ENCODE measurements at regions not wholly inside any gene's neighbourhood (a gene's known extent, or its start where the extent isn't known, plus 50 kb on each side); places are given as distances from the start of the nearest gene placed in this dataset.
"Not testable (repeated sequence)": the region's sequence is repeated elsewhere in the genome, so short reads cannot be mapped to it uniquely, and the experiment has no call there.

DNA sequence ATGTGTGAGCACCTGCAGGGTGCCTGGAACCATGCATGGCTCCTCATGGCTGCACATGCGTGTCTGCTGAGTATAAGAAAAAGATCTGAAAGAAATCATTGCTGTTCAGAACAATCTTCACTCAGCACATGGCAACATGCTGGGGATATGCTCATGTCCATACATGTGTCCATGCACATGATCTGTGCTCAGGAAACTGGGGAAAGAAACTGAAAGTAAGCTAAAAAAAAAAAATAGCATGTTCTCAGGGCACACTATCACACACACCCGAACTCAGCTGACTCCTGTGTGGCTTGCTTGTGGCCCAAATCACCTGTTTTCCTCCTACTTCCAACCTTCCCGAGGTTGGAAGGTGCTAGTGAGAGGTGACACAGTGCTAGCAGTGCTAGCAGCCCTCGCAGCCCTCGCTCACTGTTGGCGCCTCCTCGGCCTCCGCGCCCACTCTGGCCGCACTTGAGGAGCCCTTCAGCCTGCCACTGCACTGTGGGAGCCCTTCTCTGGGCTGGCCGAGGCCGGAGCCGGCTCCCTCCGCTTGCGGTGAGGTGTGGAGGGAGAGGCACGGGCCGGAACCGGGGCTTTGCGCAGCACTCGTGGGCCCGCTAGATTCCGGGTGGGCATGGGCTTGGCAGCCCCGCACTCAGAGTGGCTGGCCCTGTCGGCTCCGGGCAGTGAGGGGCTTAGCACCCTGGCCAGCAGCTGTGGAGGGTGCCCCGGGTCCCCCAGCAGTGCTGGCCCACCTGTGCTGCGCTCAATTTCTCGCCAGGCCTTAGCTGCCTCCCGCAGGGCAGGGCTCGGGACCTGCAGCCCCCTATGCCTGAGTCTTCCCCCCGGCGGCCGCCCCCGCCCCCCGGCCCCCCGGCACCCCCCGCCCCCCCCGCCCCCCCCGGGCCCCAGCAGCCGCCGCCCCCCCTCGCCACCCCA lies 76.0 kb downstream of the GADD45G start:
- Mint-ChIP-seq H3K27ac (no peak overlapping the region), H3K36me3 (ENCODE audit: low read depth) (no peaks in the 10 kb centered on the region), H3K4me3 (no peak overlapping the region), H3K9me3 (no peaks in the 10 kb centered on the region), H3K4me1 (ENCODE audit: low read depth) (no peaks in the 10 kb centered on the region), H3K27me3 (no peaks in the 10 kb centered on the region)
- no peak for DNase-seq

DNA sequence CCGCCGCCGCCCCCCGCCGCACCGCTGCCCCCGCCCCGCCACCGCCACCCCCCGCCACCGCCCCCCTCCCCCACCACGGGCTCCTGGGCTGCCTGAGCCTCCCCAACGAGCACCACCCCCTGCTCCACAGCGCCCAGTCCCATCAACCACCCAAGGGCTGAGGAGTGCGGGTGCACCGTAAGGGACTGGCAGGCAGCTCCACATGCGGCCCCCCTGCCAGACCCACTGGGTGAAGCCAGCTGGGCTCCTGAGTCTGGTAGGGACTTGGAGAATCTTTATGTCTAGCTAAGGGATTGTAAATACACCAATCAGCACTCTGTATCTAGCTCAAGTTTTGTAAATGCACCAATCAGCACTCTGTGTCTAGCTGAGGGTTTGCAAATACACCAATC lies 76.7 kb downstream of the GADD45G start:
- not testable (repeated sequence) for H3K4me1 Mint-ChIP-seq (ENCODE audit: low read depth); H3K36me3 Mint-ChIP-seq (ENCODE audit: low read depth)

DNA sequence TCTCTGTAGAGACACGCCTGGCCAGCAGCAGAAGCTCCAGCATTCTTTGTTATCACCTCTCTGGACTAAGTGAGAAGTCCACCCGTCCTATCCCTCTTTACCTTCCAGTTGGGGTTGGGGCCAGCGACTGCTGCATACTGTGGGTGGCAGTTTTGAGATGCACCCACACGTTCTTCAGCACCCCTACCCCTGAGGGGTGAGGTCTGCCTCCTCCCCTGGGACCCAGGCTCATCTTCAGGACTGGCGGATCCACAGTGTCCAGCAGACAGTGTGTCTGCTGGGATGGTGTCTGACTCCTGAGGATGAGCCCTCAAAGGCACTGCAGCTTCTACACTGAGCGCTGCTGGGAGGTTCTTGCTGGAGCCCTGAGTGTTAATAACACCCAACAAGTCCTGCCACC lies 78.8 kb downstream of the GADD45G start:
- no peak for DNase-seq
- Mint-ChIP-seq H3K9me3 (no peaks in the 10 kb centered on the region), H3K4me1 (ENCODE audit: low read depth) (no peaks in the 10 kb centered on the region), H3K27me3 (no peaks in the 10 kb centered on the region), H3K36me3 (ENCODE audit: low read depth) (no peaks in the 10 kb centered on the region), H3K4me3 (no peak overlapping the region), H3K27ac (no peak overlapping the region)

More for the DNA sequence above, 76.7 kb downstream of the GADD45G start:
- DNase-seq, H3K9me3 Mint-ChIP-seq, H3K27me3 Mint-ChIP-seq, H3K4me3 Mint-ChIP-seq, H3K27ac Mint-ChIP-seq: not testable (repeated sequence)

DNA sequence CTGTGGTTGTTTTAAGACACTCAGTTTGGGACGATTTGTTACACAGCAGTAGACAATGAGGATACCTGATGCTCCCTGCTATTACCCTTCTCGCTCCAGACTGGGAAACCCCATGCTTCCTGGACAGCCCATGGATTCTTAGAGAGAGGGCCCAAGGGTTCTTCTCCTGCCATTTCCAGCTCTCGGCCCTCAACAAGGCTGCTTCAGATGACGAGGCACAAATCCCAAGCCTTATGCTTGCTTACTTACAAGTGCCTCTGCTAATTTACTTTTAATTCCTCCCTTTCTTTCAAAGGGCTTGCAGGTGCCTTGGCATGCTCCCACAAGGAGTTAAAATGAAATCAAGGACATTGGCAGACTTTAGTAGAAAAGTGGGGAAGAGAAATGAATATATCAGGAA lies 79.4 kb downstream of the GADD45G start:
- H3K36me3 Mint-ChIP-seq (ENCODE audit: low read depth) = no peaks in the 10 kb centered on the region
- H3K4me3 Mint-ChIP-seq = no peak overlapping the region
- H3K27ac Mint-ChIP-seq = no peak overlapping the region
- H3K9me3 Mint-ChIP-seq = no peaks in the 10 kb centered on the region
- no peaks in the 10 kb centered on the region for H3K27me3 Mint-ChIP-seq
- no peaks in the 10 kb centered on the region for H3K4me1 Mint-ChIP-seq (ENCODE audit: low read depth)
- no peak for DNase-seq

DNA sequence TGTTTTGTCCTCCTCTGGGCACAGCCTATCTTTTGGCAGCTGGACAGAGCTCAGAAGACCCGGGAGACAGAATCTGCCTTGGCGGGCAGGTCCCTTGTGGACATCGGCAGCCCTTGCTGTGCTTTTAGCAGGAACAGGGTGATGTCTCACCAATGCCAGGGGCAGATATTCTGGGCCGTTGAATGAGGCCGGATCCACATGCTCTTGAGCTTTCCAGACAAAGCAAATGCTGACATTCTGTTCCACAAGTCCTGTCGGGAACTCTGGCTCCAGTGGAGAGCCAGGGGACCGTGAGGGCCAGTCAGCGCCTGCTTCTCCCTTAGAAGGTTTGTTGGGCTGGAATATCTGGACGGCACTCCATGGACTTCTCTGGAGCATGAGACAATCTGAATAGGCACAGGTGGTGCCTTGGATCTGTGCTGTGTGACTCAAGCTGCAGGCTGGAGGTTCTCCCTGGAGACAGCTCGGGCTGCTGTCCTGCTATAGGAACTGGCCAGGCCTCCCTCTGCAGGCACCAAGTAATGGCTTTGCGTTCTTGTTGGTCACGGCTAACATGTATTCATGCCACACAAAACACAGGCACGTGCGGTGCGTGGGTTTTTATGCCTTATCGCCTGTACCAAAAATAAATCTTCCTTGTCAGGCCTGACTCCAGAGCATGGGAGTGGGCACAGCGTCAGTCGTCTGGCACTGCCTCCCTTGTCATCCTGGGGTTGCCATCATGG lies 80.3 kb downstream of the GADD45G start:
- H3K36me3 Mint-ChIP-seq (ENCODE audit: low read depth) = no peaks in the 10 kb centered on the region
- no peaks in the 10 kb centered on the region for H3K4me1 Mint-ChIP-seq (ENCODE audit: low read depth)
- DNase-seq = no peak
- H3K27ac Mint-ChIP-seq = no peak overlapping the region
- no peak overlapping the region for H3K4me3 Mint-ChIP-seq
- no peaks in the 10 kb centered on the region for H3K27me3 Mint-ChIP-seq
- no peaks in the 10 kb centered on the region for H3K9me3 Mint-ChIP-seq

DNA sequence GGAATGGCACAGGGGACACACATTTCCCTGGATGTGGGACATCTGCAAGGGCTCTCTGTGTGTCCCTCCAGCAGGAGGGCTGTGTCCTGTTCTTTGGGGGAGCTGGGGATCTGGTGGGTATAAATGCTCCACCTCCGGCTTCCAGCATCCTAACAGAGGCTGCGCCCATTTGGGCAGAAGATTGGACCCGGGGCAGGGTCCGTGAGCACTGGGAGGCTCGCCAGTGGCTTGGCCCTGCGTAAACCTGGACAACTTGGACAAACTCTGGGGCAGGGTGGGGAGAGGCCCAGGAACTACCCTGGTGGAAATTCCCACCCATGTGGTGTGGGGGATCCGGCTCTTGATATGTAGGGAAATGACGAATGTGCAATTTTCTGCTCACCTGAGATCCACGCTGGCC lies 80.9 kb downstream of the GADD45G start:
- H3K27ac Mint-ChIP-seq = no peak overlapping the region
- no peaks in the 10 kb centered on the region for H3K9me3 Mint-ChIP-seq
- no peaks in the 10 kb centered on the region for H3K36me3 Mint-ChIP-seq (ENCODE audit: low read depth)
- H3K27me3 Mint-ChIP-seq = no peaks in the 10 kb centered on the region
- DNase-seq = no peak
- H3K4me3 Mint-ChIP-seq = no peak overlapping the region
- peaks cover 4% of the 10 kb centered on the region for H3K4me1 Mint-ChIP-seq (ENCODE audit: low read depth)

DNA sequence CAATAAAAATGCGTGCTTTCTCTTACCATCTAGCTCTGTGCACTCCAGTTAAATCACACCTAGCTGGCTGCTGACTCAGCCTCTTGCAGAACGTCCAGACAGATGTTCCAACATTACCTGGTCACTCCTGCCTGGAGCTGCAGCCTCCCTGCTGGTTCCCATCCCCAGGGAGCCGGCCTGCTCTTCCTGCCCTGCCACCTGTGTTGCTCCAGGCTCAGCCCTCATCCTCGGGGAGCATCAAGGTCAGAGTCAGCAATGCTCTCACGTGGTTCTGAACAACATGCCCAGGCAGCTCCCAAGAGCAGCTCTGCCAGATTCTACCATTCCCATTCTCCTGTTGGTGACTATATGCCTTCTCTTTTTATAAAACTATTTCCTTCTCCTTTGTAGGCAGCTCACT lies 81.3 kb downstream of the GADD45G start:
- peaks cover 8% of the 10 kb centered on the region for H3K4me1 Mint-ChIP-seq (ENCODE audit: low read depth)
- H3K9me3 Mint-ChIP-seq = no peaks in the 10 kb centered on the region
- H3K27me3 Mint-ChIP-seq = no peaks in the 10 kb centered on the region
- DNase-seq = no peak
- no peak overlapping the region for H3K27ac Mint-ChIP-seq
- H3K36me3 Mint-ChIP-seq (ENCODE audit: low read depth) = no peaks in the 10 kb centered on the region
- H3K4me3 Mint-ChIP-seq = no peak overlapping the region

DNA sequence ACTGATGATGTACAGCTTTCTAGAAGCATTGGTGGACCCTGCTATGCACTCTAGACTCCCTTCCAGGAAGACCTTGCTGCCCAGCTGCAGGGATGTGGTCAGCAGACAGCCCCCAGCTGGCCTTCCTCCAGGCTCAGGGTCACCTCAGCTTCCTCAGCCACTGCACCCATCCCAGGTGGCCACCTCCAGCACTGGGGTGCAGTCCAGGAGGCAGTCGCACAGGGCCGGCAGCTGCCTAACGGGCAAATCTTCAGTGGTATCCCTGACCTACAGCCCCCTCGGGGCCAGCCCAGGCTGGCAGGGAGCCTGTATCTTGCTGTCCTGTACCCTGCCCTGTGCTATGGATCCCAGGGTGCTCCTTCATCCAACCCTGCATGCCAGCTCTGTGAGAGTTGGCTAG lies 81.8 kb downstream of the GADD45G start:
- Mint-ChIP-seq H3K9me3 (no peaks in the 10 kb centered on the region), H3K36me3 (ENCODE audit: low read depth) (no peaks in the 10 kb centered on the region), H3K27ac (no peak overlapping the region), H3K4me1 (ENCODE audit: low read depth) (peaks cover 11% of the 10 kb centered on the region), H3K27me3 (no peaks in the 10 kb centered on the region), H3K4me3 (no peak overlapping the region)
- DNase-seq = no peak

DNA sequence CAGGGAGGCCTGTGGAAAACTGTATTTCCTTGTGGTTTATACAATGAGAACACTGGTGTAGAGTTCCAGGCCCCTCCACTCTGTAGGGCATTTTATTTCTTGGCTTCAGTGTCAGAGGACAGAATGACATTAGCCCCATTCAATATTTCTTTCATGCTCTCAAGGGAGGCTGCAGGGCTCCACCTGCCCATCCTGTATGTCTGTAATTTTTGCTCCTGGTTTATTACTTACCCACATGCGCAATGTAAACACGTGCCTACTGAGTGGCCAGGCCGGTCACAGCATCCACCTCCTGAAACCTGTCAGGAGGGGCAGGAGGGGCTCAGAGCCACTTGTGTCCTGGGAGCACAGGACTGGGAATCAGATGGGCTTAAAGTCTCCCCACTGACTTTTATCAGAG lies 82.4 kb downstream of the GADD45G start:
- no peaks in the 10 kb centered on the region for H3K9me3 Mint-ChIP-seq
- peaks cover 16% of the 10 kb centered on the region for H3K4me1 Mint-ChIP-seq (ENCODE audit: low read depth)
- no peak for DNase-seq
- H3K27me3 Mint-ChIP-seq = no peaks in the 10 kb centered on the region
- H3K36me3 Mint-ChIP-seq (ENCODE audit: low read depth) = no peaks in the 10 kb centered on the region
- H3K27ac Mint-ChIP-seq = no peak overlapping the region
- no peak overlapping the region for H3K4me3 Mint-ChIP-seq

DNA sequence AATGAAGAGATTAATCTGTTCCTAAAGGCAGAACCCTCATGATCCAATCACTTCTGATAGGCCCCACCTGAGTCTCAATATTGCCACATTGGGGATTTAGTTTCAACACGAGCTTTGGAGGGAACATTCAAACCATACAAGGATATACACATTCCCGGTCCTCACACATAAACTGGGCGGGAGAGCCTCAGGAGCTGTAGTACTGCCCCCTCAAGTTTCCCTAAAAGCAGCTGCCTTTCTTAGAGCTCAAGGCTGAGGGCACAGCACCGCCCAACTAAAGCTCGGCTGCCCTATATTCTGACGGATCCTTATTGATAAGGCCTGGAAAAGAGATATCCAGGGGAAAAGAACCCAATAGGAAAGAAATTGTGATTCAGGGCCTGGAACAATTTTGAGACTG lies 83.0 kb downstream of the GADD45G start:
- H3K27ac Mint-ChIP-seq = no peak overlapping the region
- no peaks in the 10 kb centered on the region for H3K27me3 Mint-ChIP-seq

DNA sequence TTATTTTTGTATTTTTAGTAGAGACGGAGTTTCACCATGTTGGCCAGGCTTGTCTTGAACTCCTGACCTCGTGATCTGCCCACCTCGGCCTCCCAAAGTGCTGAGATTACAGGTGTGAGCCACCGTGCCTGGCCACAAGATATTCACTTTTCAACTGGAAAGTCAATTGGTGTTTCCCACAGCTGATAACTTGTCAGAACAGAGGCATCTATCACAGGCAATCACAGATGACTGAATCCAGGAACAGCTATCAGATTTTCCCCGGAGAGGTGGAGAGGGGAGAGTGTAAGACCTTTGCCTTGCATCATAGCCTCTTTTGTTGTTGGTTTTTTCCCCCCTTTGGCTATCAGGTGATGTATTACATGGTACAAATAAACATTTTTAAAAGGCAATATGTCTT lies 84.5 kb downstream of the GADD45G start:
- DNase-seq; H3K4me3 Mint-ChIP-seq; H3K9me3 Mint-ChIP-seq; H3K27ac Mint-ChIP-seq; H3K27me3 Mint-ChIP-seq; H3K36me3 Mint-ChIP-seq (ENCODE audit: low read depth): not testable (repeated sequence)
- peaks cover 17% of the 10 kb centered on the region for H3K4me1 Mint-ChIP-seq (ENCODE audit: low read depth)

More for the DNA sequence above, 83.0 kb downstream of the GADD45G start:
- Mint-ChIP-seq H3K4me1 (ENCODE audit: low read depth) (peaks cover 17% of the 10 kb centered on the region), H3K36me3 (ENCODE audit: low read depth) (no peaks in the 10 kb centered on the region), H3K4me3 (no peak overlapping the region), H3K9me3 (no peaks in the 10 kb centered on the region)
- DNase-seq = no peak

DNA sequence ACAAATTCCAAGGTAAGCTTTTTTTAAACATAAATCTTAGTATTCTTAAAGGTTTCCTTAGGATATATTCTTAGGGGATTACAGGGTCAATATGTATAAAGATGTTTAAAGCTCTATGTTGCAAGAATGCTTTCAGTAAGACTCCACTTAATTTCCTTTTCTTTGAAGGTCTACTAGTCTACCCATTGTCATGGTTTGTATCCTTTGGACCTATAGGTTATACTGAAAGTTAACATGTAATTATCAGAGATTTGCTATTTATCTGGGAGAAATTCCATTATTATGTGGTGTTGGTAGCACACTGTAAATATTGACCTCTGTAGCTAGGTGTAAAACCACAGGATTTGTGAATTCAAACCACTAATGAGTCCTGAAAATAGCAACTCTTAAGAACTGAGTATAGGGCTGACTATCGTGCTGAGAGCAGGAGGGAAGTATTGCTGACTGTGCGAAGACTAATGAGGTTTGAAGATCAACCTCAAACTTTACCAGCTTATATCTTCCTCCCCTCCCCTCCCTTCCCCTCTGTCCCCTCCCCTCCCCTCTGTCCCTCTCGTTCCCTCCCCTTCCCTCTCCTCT lies 85.6 kb downstream of the GADD45G start:
- no peak overlapping the region for H3K27ac Mint-ChIP-seq
- peaks cover 17% of the 10 kb centered on the region for H3K4me1 Mint-ChIP-seq (ENCODE audit: low read depth)
- H3K9me3 Mint-ChIP-seq = no peaks in the 10 kb centered on the region
- DNase-seq = no peak
- no peak overlapping the region for H3K4me3 Mint-ChIP-seq
- H3K27me3 Mint-ChIP-seq = no peaks in the 10 kb centered on the region
- no peaks in the 10 kb centered on the region for H3K36me3 Mint-ChIP-seq (ENCODE audit: low read depth)

DNA sequence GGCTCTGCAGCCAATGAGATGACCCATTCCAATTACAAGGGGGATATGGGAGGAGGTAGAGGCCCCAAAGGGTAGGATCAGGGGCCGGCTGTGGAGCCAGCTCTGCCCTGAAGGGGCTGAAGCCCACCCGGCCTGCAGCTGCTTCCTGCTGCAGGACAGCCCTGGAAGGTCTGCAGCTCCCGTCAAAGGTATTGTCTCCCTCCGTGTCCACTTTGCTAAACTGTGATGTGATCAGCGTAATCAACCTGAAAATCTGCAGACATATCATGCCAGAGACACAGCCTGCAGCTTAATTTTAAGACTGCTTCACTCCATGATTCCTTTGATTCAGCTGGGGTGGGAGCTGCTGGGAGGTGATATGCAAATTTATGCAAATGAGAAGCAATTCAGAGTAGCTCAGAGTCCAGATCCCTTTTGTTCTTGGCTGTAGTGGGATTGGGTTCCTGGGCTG lies 90.7 kb downstream of the GADD45G start:
- DNase-seq = no peak
- peaks cover 20% of the 10 kb centered on the region for H3K4me1 Mint-ChIP-seq (ENCODE audit: low read depth)
- H3K27ac Mint-ChIP-seq = no peak overlapping the region
- no peaks in the 10 kb centered on the region for H3K36me3 Mint-ChIP-seq (ENCODE audit: low read depth)
- H3K9me3 Mint-ChIP-seq = no peaks in the 10 kb centered on the region
- no peaks in the 10 kb centered on the region for H3K27me3 Mint-ChIP-seq
- H3K4me3 Mint-ChIP-seq = no peak overlapping the region

DNA sequence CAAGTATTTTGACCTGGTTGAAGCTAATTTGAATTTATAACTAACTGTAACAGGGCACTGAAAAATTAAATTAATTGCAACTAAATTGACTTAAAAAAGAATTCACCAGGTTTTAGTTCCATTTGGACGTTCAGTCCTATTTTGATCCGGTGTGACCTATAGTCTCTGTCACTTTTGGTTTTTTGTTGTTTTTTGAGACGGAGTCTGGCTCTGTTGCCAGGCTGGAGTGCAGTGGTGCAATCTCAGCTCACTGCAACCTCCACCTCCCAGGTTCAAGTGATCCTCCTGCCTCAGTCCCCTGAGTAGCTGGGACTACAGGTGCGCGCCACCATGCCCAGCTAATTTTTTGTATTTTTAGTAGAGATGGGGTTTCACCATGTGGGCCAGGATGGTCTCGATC lies 91.2 kb downstream of the GADD45G start:
- H3K36me3 Mint-ChIP-seq (ENCODE audit: low read depth); H3K4me3 Mint-ChIP-seq; H3K27me3 Mint-ChIP-seq; H3K27ac Mint-ChIP-seq; H3K9me3 Mint-ChIP-seq; DNase-seq: not testable (repeated sequence)
- H3K4me1 Mint-ChIP-seq (ENCODE audit: low read depth) = peaks cover 19% of the 10 kb centered on the region

DNA sequence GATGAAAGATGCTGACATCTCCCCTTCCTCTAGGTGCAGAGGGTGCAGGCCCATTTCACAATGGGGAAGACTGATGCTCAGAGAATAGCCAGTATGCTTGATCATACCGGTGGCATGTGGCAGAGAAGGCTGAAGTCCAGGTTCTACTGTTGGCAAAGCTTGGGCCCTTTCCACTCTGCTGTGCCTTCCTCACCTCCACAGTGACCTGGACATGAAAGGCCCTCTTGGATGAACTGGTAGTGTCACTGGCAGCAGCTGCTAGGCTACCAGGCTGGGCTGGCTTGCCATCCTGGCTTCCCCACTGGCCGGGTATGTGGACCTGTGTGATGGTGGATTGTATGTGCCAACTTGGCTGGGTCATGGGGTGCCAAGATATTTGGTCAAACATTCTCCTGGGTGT lies 92.0 kb downstream of the GADD45G start:
- Mint-ChIP-seq H3K4me1 (ENCODE audit: low read depth) (peaks cover 21% of the 10 kb centered on the region), H3K36me3 (ENCODE audit: low read depth) (no peaks in the 10 kb centered on the region), H3K9me3 (no peaks in the 10 kb centered on the region)

More for the DNA sequence above, 92.0 kb downstream of the GADD45G start:
- Mint-ChIP-seq H3K27me3 (no peaks in the 10 kb centered on the region), H3K27ac (no peak overlapping the region), H3K4me3 (no peak overlapping the region)
- no peak for DNase-seq

Measured in activated T-cell treated with anti-CD3 and anti-CD28 coated beads, Interleukin-2, amount 50 U/mL, for 24 hours (primary cell).